ENCODE measurements at regions not wholly inside any gene's neighbourhood (a gene's known extent, or its start where the extent isn't known, plus 50 kb on each side); places are given as distances from the start of the nearest gene placed in this dataset.
"Not testable (repeated sequence)": the region's sequence is repeated elsewhere in the genome, so short reads cannot be mapped to it uniquely, and the experiment has no call there.

GRCh38 chr16:62391940-62392339, 355.7 kb upstream of the CDH8 start:
- no peak for DNase-seq

GRCh38 chr16:62391134-62391533, 354.9 kb upstream of the CDH8 start:
- no peak for DNase-seq

DNA sequence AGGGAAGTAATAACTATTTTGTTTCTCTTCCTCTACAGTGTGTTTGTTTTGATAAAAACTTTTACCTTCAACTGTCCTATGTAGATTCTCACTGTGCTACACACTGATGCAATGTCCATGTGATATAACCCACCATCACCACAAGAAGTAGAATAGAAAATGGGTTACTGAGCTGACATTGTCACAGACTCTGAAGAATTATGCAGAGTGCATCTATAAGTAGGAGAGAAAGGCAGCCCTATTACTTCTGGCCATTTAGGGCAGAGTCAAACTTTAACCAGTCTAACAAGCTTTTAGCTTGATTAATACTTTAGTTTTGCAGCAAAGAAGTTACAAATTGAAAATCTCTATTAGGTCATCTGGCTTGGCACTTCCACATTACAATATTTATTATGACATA, 354.0 kb upstream of the CDH8 start:
- DNase-seq: no peak

DNA sequence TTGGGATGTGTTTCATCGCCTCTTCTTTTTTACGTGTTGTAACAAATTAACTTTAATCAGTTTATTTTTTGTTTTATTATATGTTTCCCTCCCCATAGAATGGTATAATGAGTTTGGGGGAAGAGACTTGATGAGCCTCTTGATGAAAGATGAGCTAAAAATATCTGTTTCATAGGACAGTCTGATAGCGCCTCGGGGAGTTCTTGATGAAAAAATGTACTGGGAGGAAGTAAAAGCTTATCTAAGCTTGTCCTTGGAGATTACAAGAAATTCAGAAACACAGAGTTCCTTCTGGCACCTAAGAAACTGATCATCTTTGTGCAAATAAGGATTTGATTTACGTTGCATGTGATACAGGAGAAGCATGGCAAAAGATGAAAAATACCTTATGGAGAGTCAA, 350.2 kb upstream of the CDH8 start:
- DNase-seq: no peak

GRCh38 chr16:62383941-62384340, 347.7 kb upstream of the CDH8 start:
- DNase-seq: no peak

- DNase-seq: no peak
These were observed 334.2 kb upstream of the CDH8 start for GRCh38 chr16:62370445-62370844.

GRCh38 chr16:62363501-62363900, 327.3 kb upstream of the CDH8 start:
- no peak for DNase-seq

DNA sequence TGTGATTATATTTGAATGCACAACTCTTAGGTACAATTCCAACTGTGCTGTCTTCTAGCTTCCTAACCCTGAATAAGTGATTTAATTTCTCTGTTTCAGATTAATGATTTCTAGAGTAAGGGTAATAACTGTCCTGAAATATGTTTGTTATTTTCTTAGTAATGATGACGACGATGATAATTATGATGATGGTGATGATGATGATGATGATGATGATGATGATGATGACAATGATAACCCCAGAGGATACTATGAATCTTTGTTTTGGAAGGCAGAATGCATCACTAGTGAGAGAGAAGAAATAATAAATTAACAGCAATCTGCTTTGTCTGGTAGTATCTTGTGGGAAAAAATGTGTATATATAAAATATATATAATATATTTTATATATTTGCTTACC, 317.1 kb upstream of the CDH8 start:
- DNase-seq: no peak

DNA sequence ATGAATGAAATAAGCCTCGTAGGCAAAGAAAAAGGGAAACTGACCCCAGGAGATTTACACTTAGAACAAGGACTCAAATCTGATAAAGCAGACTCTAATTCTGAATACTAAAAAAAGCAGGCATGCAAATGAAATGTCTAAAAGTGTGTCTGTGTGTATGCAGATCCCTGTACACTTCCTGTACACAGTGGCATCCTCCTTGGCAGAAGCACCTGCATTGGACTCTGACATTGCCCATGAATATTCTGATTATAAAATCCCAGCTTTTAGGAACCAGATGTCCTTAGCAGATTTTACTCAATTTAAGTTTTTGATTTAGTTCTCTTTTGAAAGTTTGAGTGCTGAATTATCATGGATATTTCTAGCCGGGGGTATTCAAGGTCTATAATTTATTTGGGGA, 306.0 kb upstream of the CDH8 start:
- no peak for DNase-seq

- no peak for DNase-seq
These were observed 299.1 kb upstream of the CDH8 start for GRCh38 chr16:62335356-62335755.

DNA sequence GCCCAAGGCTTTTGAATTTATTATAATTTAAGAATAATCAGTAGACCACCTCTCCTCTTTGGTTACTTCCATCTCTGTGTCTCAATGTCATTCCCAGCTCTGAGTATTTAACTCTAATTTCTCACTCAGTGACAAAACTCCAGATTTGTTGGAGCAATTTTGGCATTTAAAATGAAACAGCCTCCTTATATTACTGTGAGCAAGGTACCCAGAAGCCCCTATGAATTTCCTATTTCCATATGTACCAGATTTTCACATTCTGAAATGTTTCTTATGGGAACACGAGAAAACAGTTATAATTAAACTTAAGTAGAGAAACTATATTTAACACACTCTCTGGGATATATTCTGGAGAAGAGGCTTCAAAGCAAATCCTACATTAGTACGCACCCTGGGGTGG, 285.4 kb upstream of the CDH8 start:
- no peak for DNase-seq

GRCh38 chr16:62298600-62298999, 262.4 kb upstream of the CDH8 start:
- DNase-seq: no peak

GRCh38 chr16:62294213-62294972, 258.2 kb upstream of the CDH8 start:
- no peak for DNase-seq

- no peak for DNase-seq
These were observed 252.9 kb upstream of the CDH8 start for GRCh38 chr16:62288990-62289629.

GRCh38 chr16:62280506-62280905, 244.3 kb upstream of the CDH8 start:
- no peak for DNase-seq

DNA sequence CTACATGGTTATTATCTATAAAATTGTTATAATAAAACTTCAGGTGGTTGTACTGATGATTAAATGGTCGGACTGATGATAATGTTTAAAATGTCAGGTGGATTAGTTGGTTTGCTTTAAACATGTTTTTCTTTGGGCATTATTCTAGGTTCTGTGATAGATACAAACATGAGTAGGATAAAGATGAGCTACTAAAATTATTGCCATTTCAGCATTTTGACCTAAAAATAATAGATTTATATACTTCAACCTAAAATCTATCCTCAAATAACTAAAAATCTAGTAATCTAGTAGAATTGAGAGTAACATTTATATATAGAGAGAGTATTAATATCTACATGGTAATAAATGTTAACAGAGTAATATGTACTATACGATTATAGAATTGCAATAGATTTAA, 241.7 kb upstream of the CDH8 start:
- no peak for DNase-seq

DNA sequence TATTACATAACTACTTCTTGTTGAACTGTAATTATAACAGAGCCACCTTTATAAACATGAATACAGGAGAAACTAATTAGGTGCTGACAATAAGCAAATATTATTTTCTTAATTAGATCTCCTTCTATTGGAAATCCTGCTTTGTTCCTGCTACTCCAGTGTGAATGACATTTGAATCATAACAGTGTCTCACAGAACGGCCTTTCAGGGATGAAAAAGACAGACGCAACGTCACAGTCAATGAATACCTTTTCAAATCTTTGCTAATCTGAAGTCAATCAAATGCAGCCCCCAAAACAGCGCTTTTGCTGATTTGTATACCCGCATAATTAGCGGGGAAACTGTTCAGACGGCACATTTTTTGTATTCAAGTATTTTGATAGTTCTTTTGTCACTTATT, 240.4 kb upstream of the CDH8 start:
- no peak for DNase-seq

DNA sequence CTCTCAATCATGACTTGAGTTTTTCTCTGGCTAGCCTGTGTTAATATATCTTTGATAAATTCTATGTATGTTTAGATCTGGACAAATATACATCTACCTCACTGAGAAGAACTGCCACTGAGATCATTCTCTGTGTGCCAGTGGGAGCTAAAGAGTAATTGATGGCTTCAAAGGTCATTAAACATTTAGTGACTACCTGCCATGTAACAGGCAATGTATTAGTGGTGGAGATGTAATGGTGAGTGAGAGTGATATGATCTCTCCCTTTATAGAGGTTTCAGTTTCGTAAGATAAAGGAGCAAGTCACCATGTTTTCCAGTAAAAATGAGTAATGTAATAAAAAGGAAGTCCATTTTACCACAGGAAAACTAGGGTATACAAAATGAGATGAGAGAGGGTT, 235.8 kb upstream of the CDH8 start:
- DNase-seq: no peak

- no peak for DNase-seq
These were observed 225.5 kb upstream of the CDH8 start for GRCh38 chr16:62261760-62262159.

- not testable (repeated sequence) for DNase-seq
These were observed 222.7 kb upstream of the CDH8 start for GRCh38 chr16:62258931-62259435.

DNA sequence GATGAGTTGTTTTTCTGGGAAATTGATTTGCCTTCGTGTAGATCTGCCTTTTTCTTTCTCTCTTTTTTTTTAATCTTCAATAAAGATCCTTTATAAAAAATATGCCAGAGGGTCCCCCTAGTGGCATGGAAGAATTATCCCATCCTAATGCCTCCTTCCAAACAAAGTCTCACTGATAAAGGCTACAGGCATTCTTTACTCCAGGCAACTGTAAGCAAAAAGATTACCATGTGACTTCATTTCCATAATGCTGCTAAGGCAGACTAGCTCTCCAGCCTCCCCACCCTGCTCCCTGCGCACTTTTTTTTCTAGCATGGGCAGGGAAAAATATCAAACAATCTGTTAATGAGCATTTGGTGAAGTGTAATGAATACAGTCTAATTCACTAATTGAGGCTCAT, 220.2 kb upstream of the CDH8 start:
- DNase-seq: peak; percentile 7 to 14

- no peak for DNase-seq
These were observed 218.6 kb upstream of the CDH8 start for GRCh38 chr16:62254847-62255246.

- no peak for DNase-seq
These were observed 218.1 kb upstream of the CDH8 start for GRCh38 chr16:62254372-62254771.

DNA sequence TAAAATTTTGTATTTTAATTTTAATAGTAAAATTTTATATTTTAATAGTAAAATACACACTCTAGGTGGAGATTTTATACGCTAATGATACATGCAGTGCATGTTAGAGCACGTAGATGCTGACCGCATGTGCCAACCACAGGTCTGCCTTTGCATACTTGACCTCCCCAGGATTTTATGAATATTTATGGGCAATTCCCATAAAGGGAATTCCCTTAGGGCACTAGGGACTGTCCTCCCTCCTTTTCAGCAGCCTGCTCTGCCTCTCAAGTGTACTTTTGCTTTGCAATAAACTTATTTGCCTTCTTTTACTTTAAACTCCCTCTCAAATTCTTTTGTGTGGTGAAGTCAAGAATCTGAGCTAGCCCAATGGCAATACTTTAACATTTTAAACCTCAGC, 217.7 kb upstream of the CDH8 start:
- no peak for DNase-seq

GRCh38 chr16:62249069-62249468, 212.8 kb upstream of the CDH8 start:
- no peak for DNase-seq
